Activated CD8-positive, alpha-beta memory T cell treated with anti-CD3 and anti-CD28 coated beads for 48 hours (primary cell): ENCODE measurements at regions not wholly inside any gene's neighbourhood (a gene's known extent, or its start where the extent isn't known, plus 50 kb on each side); places are given as distances from the start of the nearest gene placed in this dataset.

ENCODE experiments used
- DNase-seq, 3 experiments: peaks; one replicate each; pipeline ENCODE4 v3.0.0-alpha.2; 2020; ENCODE audit warnings: low read depth in 2 of 3, low spot score in 2 of 3

GRCh38 chr4:42328978-42329377, 68.3 kb upstream of the SHISA3 start:
- DNase-seq = no peak

GRCh38 chr4:42329421-42329820, 67.9 kb upstream of the SHISA3 start:
- DNase-seq = no peak

DNA sequence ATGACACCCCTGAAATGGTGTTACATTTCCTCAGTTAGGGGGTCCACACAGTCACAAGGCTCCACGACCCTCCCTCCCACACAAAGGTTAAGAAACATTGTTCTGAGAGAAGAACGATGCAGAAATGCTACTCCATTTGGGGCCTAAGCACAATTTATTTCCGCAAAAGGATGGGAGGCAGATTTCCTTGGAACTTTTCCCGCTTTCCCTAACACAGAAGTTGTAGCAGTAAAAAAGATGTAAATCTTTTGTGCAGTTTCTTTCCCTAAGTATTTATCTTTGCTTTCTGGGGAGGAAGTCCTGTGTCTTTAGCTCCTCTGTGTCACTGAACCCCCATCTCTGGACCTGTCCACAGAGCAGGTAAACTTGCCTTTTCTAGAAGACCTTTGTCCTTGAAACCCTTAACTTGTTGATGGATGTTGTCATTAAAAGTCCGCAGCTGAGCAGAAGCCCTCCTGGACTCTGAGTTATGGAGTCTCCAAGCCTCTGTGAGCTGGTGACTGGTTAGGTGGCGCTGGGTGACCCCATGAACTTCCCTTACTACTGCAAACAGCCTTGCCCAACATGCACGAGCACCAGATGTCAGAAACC, 67.2 kb upstream of the SHISA3 start:
- no peak for DNase-seq

GRCh38 chr4:42331040-42331439, 66.2 kb upstream of the SHISA3 start:
- no peak for DNase-seq

DNA sequence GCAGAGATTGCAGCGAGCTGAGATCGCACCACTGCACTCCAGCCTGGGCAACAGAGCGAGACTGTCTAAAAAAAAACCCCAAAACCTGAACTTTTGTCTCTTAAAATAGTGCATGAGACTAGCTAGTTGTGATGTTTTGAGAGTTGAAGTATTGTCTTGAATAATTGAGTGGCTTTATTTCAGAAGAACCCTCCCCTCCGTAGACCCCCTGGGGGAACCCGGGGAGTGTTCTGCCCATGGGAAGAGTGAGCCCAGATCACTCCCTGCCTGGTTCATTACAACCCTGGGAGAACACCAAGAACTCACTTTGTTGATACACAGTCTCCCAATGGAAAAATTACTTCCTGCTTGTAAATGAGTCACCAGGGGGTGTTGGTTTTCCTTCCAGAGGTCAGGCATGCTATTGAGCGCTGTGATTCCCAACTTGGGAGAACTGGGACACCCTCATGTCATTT, 65.3 kb upstream of the SHISA3 start:
- no peak for DNase-seq

- DNase-seq = no peak
These were observed 57.3 kb upstream of the SHISA3 start for GRCh38 chr4:42339935-42340406.

DNA sequence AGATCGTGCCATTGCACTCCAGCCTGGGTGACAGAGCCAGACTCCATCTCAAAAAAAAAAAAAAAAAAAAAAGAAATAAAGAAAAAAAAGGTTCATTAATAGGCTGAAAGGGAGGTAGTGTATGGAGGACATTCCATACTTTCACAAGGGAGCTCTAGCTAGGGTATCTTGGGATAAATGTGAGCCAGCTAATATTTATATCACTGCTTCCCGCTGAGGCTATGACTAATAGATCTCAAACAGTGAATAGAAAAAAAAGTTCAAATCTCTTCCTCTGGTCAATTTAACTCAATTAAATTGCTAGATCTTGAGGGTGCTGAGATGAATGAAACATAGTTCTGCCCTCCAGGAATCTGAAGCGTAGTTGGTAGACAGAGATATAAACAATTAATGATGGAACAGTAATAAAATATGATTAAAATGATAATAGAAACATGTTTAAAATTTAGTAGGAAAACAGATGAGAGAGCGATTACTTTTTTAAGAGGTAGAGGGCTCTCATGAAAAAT, 55.7 kb upstream of the SHISA3 start:
- no peak for DNase-seq

GRCh38 chr4:42342459-42342858, 54.8 kb upstream of the SHISA3 start:
- no peak for DNase-seq

GRCh38 chr4:42344309-42344708, 53.0 kb upstream of the SHISA3 start:
- no peak for DNase-seq

- no peak for DNase-seq
These were observed 52.5 kb upstream of the SHISA3 start for GRCh38 chr4:42344749-42345148.

- DNase-seq = no peak
These were observed 51.2 kb upstream of the SHISA3 start for GRCh38 chr4:42345962-42346544.

DNA sequence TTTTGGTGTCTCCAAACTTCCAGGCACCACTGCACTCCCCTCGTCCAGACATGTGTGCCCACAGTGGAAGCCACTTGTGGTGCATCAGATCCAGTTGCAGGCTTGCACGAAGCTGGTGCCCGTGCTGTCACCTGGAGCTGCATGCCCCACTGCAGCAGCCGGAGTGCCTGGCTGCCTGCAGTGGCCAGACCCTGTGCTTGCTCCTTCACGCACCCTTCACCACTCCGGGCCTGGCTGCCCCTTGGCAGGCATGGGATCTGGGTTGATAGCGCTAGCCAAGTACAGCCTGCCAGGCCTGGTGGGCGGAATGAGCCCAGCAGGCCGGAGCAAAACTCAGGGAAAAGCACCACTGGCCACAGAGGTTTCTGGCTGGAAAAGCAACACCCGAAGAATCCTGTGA, 50.2 kb upstream of the SHISA3 start:
- no peak for DNase-seq
